NCI-H748 treated with DMSO at 0.1 percent for 48 hours (cell line): ENCODE measurements at regions not wholly inside any gene's neighbourhood (a gene's known extent, or its start where the extent isn't known, plus 50 kb on each side); places are given as distances from the start of the nearest gene placed in this dataset.

Source experiments
- DNase-seq: peaks from one replicate; lab custom pipeline; 2025; lab: John Stamatoyannopoulos, UW

GRCh38 chr9:23444658-23445057, 381.4 kb downstream of the ELAVL2 start:
- no peak for DNase-seq

GRCh38 chr9:23447166-23447565, 378.9 kb downstream of the ELAVL2 start:
- no peak for DNase-seq

GRCh38 chr9:23447944-23448343, 378.1 kb downstream of the ELAVL2 start:
- DNase-seq = no peak

- no peak for DNase-seq
Observed at GRCh38 chr9:23451802-23452418, 374.1 kb downstream of the ELAVL2 start.

GRCh38 chr9:23464275-23464674, 361.8 kb downstream of the ELAVL2 start:
- DNase-seq = no peak

GRCh38 chr9:23467276-23467675, 358.8 kb downstream of the ELAVL2 start:
- no peak for DNase-seq

GRCh38 chr9:23477908-23478307, 348.1 kb downstream of the ELAVL2 start:
- no peak for DNase-seq

- DNase-seq = no peak
Observed at GRCh38 chr9:23483566-23483965, 342.5 kb downstream of the ELAVL2 start.

- peak; percentile 35 for DNase-seq
Observed at GRCh38 chr9:23492126-23493002, 333.7 kb downstream of the ELAVL2 start.

GRCh38 chr9:23493219-23493618, 332.8 kb downstream of the ELAVL2 start:
- DNase-seq = no peak

- DNase-seq = no peak
Observed at GRCh38 chr9:23496489-23497136, 329.4 kb downstream of the ELAVL2 start.

GRCh38 chr9:23497137-23497504, 328.9 kb downstream of the ELAVL2 start:
- DNase-seq = no peak

- no peak for DNase-seq
Observed at GRCh38 chr9:23502004-23502403, 324.0 kb downstream of the ELAVL2 start.

GRCh38 chr9:23522952-23523351, 303.1 kb downstream of the ELAVL2 start:
- DNase-seq = no peak

- DNase-seq = no peak
Observed at GRCh38 chr9:23524607-23525155, 301.4 kb downstream of the ELAVL2 start.

GRCh38 chr9:23526806-23527205, 299.2 kb downstream of the ELAVL2 start:
- DNase-seq = no peak

GRCh38 chr9:23532282-23532681, 293.8 kb downstream of the ELAVL2 start:
- DNase-seq = no peak

GRCh38 chr9:23537192-23538066, 288.6 kb downstream of the ELAVL2 start:
- DNase-seq = peak; percentile 35

- DNase-seq = peak; percentile 19
Observed at GRCh38 chr9:23538067-23538402, 288.0 kb downstream of the ELAVL2 start.

- DNase-seq = no peak
Observed at GRCh38 chr9:23538461-23539003, 287.5 kb downstream of the ELAVL2 start.

- no peak for DNase-seq
Observed at GRCh38 chr9:23539311-23539710, 286.7 kb downstream of the ELAVL2 start.

GRCh38 chr9:23541976-23542375, 284.1 kb downstream of the ELAVL2 start:
- no peak for DNase-seq
